Pancreas (tissue), 10 donors: ENCODE measurements at regions not wholly inside any gene's neighbourhood (a gene's known extent, or its start where the extent isn't known, plus 50 kb on each side); places are given as distances from the start of the nearest gene placed in this dataset.

Source experiments
- ATAC-seq, 4 donors: fragments of 200-7000 bp; cut with Tn5 transposase; one replicate each; pipeline versions ENCODE4 v1.8.0 to v1.9.1; 2020; ENCODE audit warnings: mild to moderate bottlenecking in 4 of 4, moderate library complexity in 4 of 4
- DNase-seq, 6 donors: peaks; one replicate each; pipeline ENCODE4 v3.0.0-alpha.2; 2020
- FAIRE-seq: peaks from 2 replicates; lab custom pipeline; 2012; peaks lifted over from hg19 to GRCh38; lab: Jason Lieb, UNC
- H3K27ac ChIP-seq, 4 donors: fragments of 200-600 bp; sonication (generic); 1 replicate in 3 of 4; 2 replicates in 1 of 4; pipeline versions ENCODE4 v1.5.0 to v1.8.0; 2020
- H3K27me3 ChIP-seq, 4 donors: fragments of 200-600 bp; one replicate each; pipeline ENCODE4 v1.8.0; 2021
- H3K36me3 ChIP-seq, 3 donors: fragments of 200-600 bp; sonication (generic) in 1 of 3; one replicate each; pipeline versions ENCODE4 v1.5.0 to v1.8.0; 2020 to 2021
- H3K4me1 ChIP-seq, 3 donors: fragments of 200-600 bp; one replicate each; pipeline ENCODE4 v1.8.0; 2021
- H3K4me3 ChIP-seq, 4 donors: fragments of 200-600 bp; sonication (generic) in 2 of 4; one replicate each; pipeline versions ENCODE4 v1.5.0 to v1.8.0; 2020 to 2021
- H3K9me3 ChIP-seq, 4 donors: fragments of 200-600 bp; one replicate each; pipeline ENCODE4 v1.8.0; 2021
- WGBS, 2 donors: extraction: QIAGEN DNeasy Blood & Tissue Kit; methylation state at CpG; one replicate each; pipeline ENCODE4 v1.1.7; 2013; 5-methylcytosine and 5-hydroxymethylcytosine counted together
- intact Hi-C, 3 donors: fragments of 100-400 bp; cut with DNase I; formaldehyde crosslinking; loops; one replicate each; pipeline versions ENCODE4 v1.11.1 to v1.14.2; 2022
- TF ChIP-seq, protein P1 (sequence below), 4 donors: fragments of 200-600 bp; sonication (generic) in 3 of 4; IDR thresholded peaks; one replicate each; pipeline versions ENCODE4 v1.5.0 to v1.8.0; 2021; ENCODE audit warnings: antibody characterized with exemption in 4 of 4
- donor health status: healthy with polysubstance abuse.
- donor health status: DM: no; HTN: no; CAD: no; lungs with moderate emphysema.
- donor health status: DM: no; HTN: no; CAD: no.
- donor health status: control.
- donor health status: control.
- donor health status: Bipolar disorder and iron deficiency.
- donor health status: DM: yes; HTN: yes; CAD: no.
- donor health status: DM: no; HTN: no; CAD: no.
- donor health status: DM: no; HTN: no; CAD: no.
- donor health status: DM: yes; HTN: yes; CAD: no.

- Histone ChIP-seq H3K36me3 (no peaks in the 10 kb centered on the region), H3K27ac (no peak overlapping the region), H3K4me1 (no peaks in the 10 kb centered on the region), H3K27me3 (no peaks in the 10 kb centered on the region), H3K4me3 (no peak overlapping the region), H3K9me3 (no peaks in the 10 kb centered on the region)
- intact Hi-C loops = no loop called here
- no peak for DNase-seq
- no peak for FAIRE-seq
- WGBS, 2 donors = 45 to 52% methylated on average over 3 of the region's 3 CpGs
- TF ChIP-seq, protein P1, sequence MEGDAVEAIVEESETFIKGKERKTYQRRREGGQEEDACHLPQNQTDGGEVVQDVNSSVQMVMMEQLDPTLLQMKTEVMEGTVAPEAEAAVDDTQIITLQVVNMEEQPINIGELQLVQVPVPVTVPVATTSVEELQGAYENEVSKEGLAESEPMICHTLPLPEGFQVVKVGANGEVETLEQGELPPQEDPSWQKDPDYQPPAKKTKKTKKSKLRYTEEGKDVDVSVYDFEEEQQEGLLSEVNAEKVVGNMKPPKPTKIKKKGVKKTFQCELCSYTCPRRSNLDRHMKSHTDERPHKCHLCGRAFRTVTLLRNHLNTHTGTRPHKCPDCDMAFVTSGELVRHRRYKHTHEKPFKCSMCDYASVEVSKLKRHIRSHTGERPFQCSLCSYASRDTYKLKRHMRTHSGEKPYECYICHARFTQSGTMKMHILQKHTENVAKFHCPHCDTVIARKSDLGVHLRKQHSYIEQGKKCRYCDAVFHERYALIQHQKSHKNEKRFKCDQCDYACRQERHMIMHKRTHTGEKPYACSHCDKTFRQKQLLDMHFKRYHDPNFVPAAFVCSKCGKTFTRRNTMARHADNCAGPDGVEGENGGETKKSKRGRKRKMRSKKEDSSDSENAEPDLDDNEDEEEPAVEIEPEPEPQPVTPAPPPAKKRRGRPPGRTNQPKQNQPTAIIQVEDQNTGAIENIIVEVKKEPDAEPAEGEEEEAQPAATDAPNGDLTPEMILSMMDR (IDR thresholded peaks at IDR 0.05) = no peak
- ATAC-seq = no peak
Observed at GRCh38 chr2:19536136-19536535, 177.7 kb upstream of the OSR1 start.

DNA sequence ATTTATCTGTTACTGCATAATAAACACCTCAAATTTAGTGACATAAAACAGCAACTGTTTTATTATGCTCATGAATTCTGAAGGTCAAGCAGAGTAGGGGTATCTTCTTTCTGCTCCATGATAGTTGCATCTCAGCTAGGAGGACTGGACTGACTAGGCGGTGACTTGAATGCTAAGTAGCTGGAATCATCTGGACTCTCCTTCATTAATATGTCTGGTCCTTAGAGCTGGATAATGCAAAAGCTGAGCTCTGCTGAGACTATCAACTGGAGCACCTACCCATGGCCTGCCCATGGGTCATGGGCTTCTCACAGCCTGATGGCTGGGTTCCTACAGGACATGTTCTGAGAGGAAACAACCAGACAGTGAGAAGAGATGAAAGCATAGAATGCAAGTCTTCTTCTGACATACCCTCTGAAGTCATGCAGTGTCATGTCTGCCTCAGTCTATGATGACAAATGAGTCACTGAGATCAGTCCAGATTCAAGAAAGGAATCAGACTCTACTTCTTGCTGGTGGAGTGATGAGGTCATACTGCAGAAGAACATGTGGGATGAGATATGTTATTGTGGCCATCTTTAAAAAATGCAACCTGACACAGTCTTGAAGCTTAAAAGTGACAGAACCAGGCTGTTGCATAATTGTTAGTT lies 174.2 kb upstream of the OSR1 start:
- Histone ChIP-seq H3K9me3 (no peaks in the 10 kb centered on the region), H3K27me3 (no peaks in the 10 kb centered on the region), H3K4me3 (no peak overlapping the region), H3K36me3 (no peaks in the 10 kb centered on the region), H3K4me1 (no peaks in the 10 kb centered on the region), H3K27ac (no peak overlapping the region)
- ATAC-seq (no peak), FAIRE-seq (no peak), DNase-seq (no peak)
- 93 to 96% methylated on average over 1 of the region's 1 CpG for WGBS, 2 donors
- TF ChIP-seq, protein P1 (IDR thresholded peaks at IDR 0.05) = no peak
- intact Hi-C loops = no loop called here

DNA sequence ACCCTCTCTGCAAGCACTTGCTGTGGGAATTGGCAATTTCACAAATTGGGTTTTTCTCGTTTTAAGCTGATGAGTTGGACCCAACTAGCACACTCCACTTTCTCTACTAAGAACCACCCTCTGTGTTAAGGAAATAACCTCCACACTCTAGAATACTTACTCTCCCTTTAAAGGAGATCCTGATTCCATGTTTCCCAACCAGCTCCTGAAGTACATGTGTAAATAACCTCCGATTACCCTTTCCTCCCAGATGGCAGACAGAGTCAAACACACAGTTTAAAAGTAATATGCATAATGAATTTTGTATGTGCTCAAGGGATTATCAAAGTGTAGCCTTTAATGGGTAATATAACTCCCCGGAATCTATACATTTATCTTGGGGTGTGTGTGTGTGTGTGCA lies 171.3 kb upstream of the OSR1 start:
- Histone ChIP-seq H3K27me3 (no peaks in the 10 kb centered on the region), H3K27ac (no peak overlapping the region), H3K4me3 (no peak overlapping the region), H3K4me1 (no peaks in the 10 kb centered on the region), H3K9me3 (no peaks in the 10 kb centered on the region), H3K36me3 (no peaks in the 10 kb centered on the region)
- intact Hi-C loops = no loop called here
- 54 to 69% methylated on average over 3 of the region's 3 CpGs for WGBS, 2 donors
- no peak for DNase-seq
- TF ChIP-seq, protein P1 (IDR thresholded peaks at IDR 0.05) = no peak
- FAIRE-seq = no peak
- no peak for ATAC-seq

DNA sequence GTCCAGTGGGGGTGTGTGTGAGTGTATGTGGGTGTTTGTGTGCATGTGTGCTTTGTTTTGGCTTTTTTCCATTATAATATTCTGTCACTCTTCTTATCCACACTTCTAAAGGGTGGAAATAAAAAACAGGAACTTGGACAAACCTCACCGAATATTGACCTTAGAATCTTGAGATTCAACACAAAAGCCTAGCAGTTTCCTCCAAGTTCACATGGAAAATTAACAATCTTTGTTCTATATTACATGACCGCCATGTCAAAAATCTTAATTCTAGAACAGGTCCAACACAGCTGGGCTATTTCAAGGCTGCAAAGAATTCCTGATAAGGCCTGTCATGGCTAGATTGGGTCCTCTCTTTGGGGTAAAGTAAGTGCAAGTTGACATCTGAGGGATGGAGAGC lies 169.3 kb upstream of the OSR1 start:
- 74 to 83% methylated on average over 2 of the region's 2 CpGs for WGBS, 2 donors
- no peaks in the 10 kb centered on the region for H3K27me3 ChIP-seq
- no peaks in the 10 kb centered on the region for H3K36me3 ChIP-seq
- no peak for ATAC-seq
- intact Hi-C loops = no loop called here
- TF ChIP-seq, protein P1 (IDR thresholded peaks at IDR 0.05) = no peak
- no peaks in the 10 kb centered on the region for H3K9me3 ChIP-seq
- no peaks in the 10 kb centered on the region for H3K4me1 ChIP-seq
- DNase-seq = no peak
- no peak overlapping the region for H3K27ac ChIP-seq
- FAIRE-seq = no peak
- H3K4me3 ChIP-seq = no peak overlapping the region

DNA sequence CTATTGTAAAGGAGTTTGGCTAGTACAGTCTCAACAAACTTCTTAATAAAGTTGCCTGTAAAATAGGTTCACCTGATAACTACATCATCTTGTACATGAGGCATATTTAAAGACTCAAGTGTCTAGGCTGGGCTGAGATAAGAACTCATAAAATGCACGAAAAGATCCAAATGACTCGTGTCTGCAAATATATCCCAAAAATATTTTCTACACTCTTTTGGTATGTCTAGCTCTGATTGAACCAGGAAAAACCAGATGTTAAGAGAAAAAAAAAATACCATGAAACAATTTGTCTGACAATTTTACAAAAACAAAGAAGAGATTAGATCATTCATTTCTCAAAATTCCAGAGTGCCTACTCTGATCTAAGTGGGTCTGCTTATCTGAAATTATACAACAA lies 166.9 kb upstream of the OSR1 start:
- TF ChIP-seq, protein P1 (IDR thresholded peaks at IDR 0.05) = no peak

More for the DNA sequence above, 166.9 kb upstream of the OSR1 start:
- no peaks in the 10 kb centered on the region for H3K9me3 ChIP-seq
- no peaks in the 10 kb centered on the region for H3K4me1 ChIP-seq
- no peak for DNase-seq
- H3K36me3 ChIP-seq = no peaks in the 10 kb centered on the region
- no peaks in the 10 kb centered on the region for H3K27me3 ChIP-seq
- no peak overlapping the region for H3K4me3 ChIP-seq
- WGBS, 2 donors = 49 to 53% methylated on average over 2 of the region's 2 CpGs
- H3K27ac ChIP-seq = no peak overlapping the region
- no peak for ATAC-seq
- no peak for FAIRE-seq
- intact Hi-C loops = no loop called here
